GM19372 (cell line): ENCODE measurements at regions not wholly inside any gene's neighbourhood (a gene's known extent, or its start where the extent isn't known, plus 50 kb on each side); places are given as distances from the start of the nearest gene placed in this dataset.
A peak's percentile ranks its signal among the peaks of the same experiment; 100 is the strongest.

Experiments used
- ATAC-seq: cut with Tn5 transposase; IDR thresholded peaks from one replicate; pipeline ENCODE4 v1.9.1; 2021; ENCODE audit warnings: mild to moderate bottlenecking, low read depth, moderate library complexity; ENCODE audit not compliant: unreplicated experiment

DNA sequence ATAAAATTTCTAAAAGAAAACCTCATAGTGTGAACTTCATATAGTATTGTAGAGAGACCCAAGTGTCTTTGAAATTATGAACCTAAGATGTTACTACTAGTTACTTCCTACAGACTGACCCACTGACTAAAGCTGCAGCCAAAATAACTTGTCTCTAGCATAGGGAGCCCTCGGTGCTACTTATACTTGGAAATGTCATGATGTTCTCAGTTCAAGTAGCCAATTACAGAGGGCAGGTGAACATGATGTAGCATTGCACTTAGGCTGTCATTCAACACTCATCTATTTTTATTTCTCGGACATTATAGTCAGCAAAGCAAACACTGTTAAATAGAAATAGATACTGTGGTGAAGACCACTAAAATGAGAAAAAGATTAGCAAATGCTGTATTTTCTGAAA, 165.6 kb downstream of the AREG start:
- ATAC-seq, result no peak

DNA sequence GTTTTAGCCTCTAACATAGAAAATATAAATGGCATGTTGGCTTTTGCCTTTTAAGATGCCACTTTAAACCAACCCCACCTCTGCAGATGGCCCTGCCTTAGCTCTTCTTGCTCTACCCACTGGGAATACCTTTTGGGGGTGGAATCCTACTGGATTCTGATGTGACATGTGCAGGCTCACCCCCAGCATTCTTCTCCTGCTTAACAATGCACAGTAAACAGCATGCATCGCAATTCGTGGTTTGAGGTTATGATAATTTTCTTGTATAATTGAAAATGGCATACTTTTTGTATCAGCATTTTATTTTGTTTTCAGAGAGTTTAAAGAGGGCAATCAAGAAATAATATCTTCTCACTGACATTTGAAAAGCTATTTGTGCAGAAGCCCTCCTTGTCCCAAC, 167.9 kb downstream of the AREG start:
- ATAC-seq, result no peak

GRCh38 chr4:74613266-74613665, 168.3 kb downstream of the AREG start:
- ATAC-seq, result no peak

DNA sequence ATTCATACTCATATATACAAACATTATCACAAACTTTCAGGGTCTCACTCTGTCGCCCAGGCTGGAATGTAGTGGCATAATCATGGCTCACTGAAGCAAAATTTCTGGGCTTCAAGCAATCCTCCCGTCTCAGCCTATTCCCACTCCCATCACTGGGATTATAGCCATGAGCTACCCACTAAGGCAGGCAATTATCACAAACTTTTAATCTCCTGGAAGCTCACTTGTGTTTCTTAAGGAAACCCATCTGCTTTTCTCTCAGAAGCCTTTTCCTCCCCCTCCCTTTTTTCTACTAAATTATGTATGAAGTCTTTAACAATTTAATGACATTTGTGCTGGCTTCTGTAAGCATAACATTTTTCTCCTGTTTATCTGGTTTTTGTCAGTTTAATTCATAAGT, 170.5 kb downstream of the AREG start:
- no peak for ATAC-seq

GRCh38 chr4:74618166-74618565, 173.2 kb downstream of the AREG start:
- no peak for ATAC-seq

DNA sequence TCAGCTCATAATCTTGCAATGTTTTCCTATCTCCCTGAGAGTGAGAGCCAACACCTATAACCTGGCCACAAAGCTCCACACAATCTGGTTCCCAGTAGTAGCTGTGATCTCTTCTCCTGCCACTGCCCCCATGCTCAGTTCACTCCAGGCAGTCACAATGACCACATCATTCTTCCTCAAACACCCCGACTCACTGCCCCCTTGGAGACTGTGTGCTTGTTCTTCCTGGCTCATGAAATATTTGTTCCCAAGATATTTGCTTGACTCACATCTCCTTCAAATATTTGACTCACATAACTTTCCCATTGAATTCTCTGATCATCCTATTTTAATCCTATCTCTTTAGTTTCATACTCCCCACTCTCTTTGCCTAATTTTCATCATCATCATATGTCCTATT, 173.7 kb downstream of the AREG start:
- no peak for ATAC-seq

DNA sequence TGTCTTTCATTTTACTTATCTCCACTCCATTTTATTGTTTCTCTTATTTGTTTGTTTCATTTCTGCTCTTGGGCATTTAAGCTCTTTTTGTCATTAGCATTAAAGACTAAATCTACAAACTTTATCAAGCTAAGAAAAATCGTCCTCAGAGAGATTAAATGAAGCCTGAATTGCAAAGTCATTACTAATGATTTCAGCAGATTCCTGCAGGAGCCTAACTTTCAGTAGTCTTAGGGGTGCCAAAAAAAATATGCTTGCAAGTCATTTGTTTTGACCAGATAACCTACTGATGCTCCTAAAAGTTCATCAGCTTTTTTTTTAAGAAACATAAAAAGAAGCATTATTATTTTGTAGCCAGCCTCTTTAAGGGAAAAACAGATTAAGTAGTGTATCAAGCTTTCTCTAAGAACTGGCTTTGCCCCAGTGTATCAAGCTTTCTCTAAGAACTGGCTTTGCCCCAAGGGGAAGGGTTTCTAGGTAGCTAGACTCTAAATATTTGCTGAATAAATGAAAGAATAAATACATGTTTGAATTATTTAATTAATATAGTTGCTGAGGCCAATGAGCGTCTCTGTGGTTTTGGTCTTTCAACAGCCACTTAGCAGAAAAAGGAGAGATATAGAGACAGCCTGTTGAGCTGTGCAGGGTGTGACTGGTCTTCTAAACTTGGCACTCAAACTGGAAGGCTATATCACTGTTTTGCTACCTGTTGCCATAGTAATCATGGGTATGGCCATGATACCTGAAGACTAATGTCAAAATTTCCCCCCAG, 174.2 kb downstream of the BTC start:
- no peak for ATAC-seq

GRCh38 chr4:74621616-74622015, 172.7 kb downstream of the BTC start:
- no peak for ATAC-seq

DNA sequence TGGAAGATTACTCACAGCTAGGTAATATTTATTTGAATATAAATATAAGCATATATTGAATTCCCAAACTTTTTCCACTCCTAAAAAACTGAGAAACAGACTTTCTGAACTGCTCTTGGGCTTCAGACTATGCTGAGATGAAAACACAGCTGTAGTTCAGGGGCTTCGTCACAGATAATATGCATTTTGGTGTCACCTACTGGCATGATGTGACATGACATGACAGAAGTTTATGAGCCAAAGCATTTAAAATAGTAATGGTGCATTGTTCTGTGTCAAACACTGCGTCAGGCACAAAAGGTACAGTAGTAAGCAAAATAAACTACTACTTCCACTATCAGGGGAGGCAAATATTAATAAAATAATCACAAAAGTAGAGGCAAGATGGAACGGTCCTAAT, 171.3 kb downstream of the BTC start:
- ATAC-seq, result peak; percentile 65

GRCh38 chr4:74624351-74625151, 169.8 kb downstream of the BTC start:
- no peak for ATAC-seq

DNA sequence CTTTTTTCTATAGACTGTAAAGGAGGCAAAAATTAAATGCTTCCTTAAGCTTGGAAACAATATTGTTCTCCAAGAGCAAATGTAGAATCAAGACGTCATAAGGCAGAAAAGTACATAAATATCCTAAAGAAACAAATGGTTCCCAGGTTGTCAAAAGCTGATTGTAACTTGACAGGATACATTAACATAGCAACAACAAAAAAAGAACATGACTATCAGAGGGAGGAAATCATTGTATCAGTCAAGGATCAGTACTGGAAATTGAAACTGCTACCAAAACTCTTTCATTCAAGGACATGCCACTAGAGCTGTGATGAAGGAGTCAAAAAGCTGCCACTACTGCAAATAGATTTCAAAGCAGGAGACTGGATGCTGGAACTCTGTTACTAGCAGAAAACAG, 168.3 kb downstream of the BTC start:
- no peak for ATAC-seq

GRCh38 chr4:74627093-74627492, 167.2 kb downstream of the BTC start:
- no peak for ATAC-seq

DNA sequence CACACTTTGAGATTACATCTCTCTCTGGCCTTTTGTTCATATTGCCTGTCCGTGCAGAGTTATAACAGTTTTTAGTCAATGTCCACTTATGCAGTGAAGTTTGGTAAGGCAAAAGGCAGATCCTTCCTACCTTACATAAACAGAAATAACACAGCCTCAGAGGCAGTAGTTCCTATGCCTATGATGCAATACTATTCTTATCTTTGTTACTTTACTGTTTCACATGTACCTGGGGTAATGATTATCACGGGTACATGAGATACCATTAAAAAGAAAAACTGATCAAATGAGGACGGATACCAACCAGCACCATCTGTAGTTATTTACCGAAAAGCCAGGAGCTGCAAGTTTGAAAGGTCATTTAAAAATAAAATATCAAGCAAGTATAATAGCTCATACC, 166.8 kb downstream of the BTC start:
- ATAC-seq, result no peak

- no peak for ATAC-seq
Observed at GRCh38 chr4:74628852-74629620, 165.3 kb downstream of the BTC start.

- no peak for ATAC-seq
Observed at GRCh38 chr4:74630551-74630950, 163.8 kb downstream of the BTC start.

GRCh38 chr4:74631338-74631737, 163.0 kb downstream of the BTC start:
- no peak for ATAC-seq

DNA sequence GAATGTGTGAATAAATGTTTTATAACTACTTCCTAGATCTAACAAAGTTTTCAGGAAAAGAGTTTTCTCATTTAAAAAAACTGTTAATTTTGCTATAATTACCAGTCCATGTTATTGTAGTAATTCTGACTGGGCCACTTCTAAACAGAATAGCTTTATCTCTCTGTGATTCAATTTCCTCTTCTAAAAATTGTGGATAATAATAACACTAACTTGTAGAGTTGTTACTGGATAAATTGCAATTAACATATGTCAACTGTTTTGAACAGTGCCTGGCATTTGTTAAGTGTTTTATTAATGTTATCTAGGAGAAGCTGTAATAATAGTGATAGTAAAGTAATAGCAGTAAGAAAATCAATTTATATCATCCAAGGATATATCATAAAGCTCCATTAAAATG, 162.3 kb downstream of the BTC start:
- ATAC-seq, result no peak

DNA sequence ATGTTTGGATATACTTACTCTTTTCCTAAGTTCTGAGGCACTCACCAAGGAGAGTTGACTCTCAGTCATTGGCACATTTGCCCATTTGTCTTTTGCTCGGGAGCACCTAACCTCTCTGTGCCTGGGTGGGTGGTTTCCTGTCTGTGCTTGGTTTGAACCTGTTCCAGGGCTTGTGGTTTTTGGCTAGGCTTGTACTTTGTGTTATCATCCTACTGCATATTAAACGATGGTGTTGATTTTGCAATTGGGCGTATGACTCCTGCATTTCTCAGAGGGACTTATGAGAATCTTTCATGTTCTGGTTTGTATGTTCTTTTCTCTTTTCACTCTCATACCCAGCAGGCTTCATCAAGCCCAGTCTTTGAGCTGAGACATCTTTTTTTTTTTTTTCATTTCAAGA, 161.7 kb downstream of the BTC start:
- ATAC-seq, result no peak

DNA sequence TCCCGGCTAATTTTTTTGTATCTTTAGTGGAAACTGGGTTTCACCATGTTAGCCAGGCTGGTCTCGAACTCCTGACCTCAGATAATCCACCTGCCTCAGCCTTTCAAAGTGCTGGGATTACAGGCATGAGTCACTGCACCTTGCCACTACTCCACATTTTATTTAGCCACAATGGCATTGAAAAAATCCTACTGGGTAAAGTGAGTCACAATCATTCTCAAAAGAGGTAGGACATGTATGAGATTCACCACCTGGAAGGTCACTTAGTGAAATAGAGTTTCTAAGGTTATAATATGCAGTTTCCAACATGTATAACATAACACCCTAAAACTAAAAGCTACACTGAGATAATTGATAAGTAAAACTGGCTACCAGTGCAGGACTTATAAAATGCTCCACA, 159.2 kb downstream of the BTC start:
- no peak for ATAC-seq

- no peak for ATAC-seq
Observed at GRCh38 chr4:74635490-74636123, 158.7 kb downstream of the BTC start.

GRCh38 chr4:74638001-74638400, 156.3 kb downstream of the BTC start:
- no peak for ATAC-seq
